ENCODE measurements at regions not wholly inside any gene's neighbourhood (a gene's known extent, or its start where the extent isn't known, plus 50 kb on each side); places are given as distances from the start of the nearest gene placed in this dataset.

GRCh38 chr9:23464275-23464674 lies 361.8 kb downstream of the ELAVL2 start:
- H3K9ac ChIP-seq (ENCODE audit: low read depth, low read length), result no peak overlapping the region
- DNase-seq (no peak), ATAC-seq (ENCODE audit: low read depth) (no peak)
- no peak overlapping the region for H2BK120ac ChIP-seq (ENCODE audit: low read depth, low read length)
- intact Hi-C loops (cut with micrococcal nuclease) (no loop called here), in situ Hi-C loops (cut with MboI; ENCODE audit: low sequenced_read_pairs) (no loop called here), dilution Hi-C loops (cut with HindIII; ENCODE audit: low sequenced_read_pairs, unreplicated experiment) (no loop called here)
- no peak overlapping the region for H2AK5ac ChIP-seq (ENCODE audit: low read depth, low read length)
- H3K23ac ChIP-seq (ENCODE audit: low read depth, low read length), result no peak overlapping the region
- no peak overlapping the region for H2AK9ac ChIP-seq (replicated peaks; ENCODE audit: low read depth, low read length, poor library complexity)
- no peak overlapping the region for H3K4me3 ChIP-seq (ENCODE audit: insufficient read depth, low read depth, low read length)
- no peak overlapping the region for H2BK20ac ChIP-seq (ENCODE audit: low read depth, low read length)
- no peak overlapping the region for H3K14ac ChIP-seq (replicated peaks; ENCODE audit: low read depth, low read length)
- H4K5ac ChIP-seq (ENCODE audit: low read depth, low read length), result no peak overlapping the region
- no peak overlapping the region for H3K4ac ChIP-seq (ENCODE audit: low read depth, low read length)
- no peak overlapping the region for H3K27ac ChIP-seq (ENCODE audit: insufficient read depth, low read length)
- H2AFZ ChIP-seq (replicated peaks; ENCODE audit: low read length, poor library complexity), result no peak overlapping the region
- no CpG with 5 or more reads among the region's 4 CpGs for WGBS, 2 experiments (ENCODE audit: extremely low coverage in 2 of 2, insufficient read length in 1 of 2)
- H4K91ac ChIP-seq (ENCODE audit: insufficient read depth, low read depth, low read length), result no peak overlapping the region
- H3K18ac ChIP-seq (ENCODE audit: low read depth, low read length), result no peak overlapping the region
- no peaks in the 10 kb centered on the region for H3K9me1 ChIP-seq (ENCODE audit: insufficient read depth, low read length)
- no peaks in the 10 kb centered on the region for H4K20me1 ChIP-seq (ENCODE audit: insufficient read depth, low read length)
- H3K4me1 ChIP-seq (ENCODE audit: control insufficient read depth, insufficient read depth, low read length), result no peaks in the 10 kb centered on the region
- ChIA-PET POLR2A (ENCODE audit: unreplicated experiment) (no interaction called here), CTCF (no interaction called here)
- H3K56ac ChIP-seq (ENCODE audit: extremely low read depth, insufficient read depth, low read length), result no peak overlapping the region
- TF ChIP-seq USF2 (IDR thresholded peaks at IDR 0.05; ENCODE audit: low read depth, low read length) (no peak), CTCF (conservative IDR thresholded peaks at IDR 0.05; ENCODE audit: low read depth, low read length) (no peak), RAD21 (IDR thresholded peaks at IDR 0.05; ENCODE audit: low read length) (no peak), CEBPB (IDR thresholded peaks at IDR 0.05; ENCODE audit: low read depth, low read length) (no peak), MAFK (IDR thresholded peaks at IDR 0.05; ENCODE audit: low read depth, low read length) (no peak), MXI1 (IDR thresholded peaks at IDR 0.05; ENCODE audit: borderline replicate concordance, low read depth, low read length) (no peak), BHLHE40 (IDR thresholded peaks at IDR 0.05; ENCODE audit: low read depth, low read length) (no peak), RFX5 (IDR thresholded peaks at IDR 0.05; ENCODE audit: low read depth, low read length) (no peak)
- H2BK5ac ChIP-seq (ENCODE audit: low read depth, low read length, poor library complexity, severe bottlenecking), result no peak overlapping the region
- BruUV-seq (replicated peaks), result no TSS peak
- no peaks in the 10 kb centered on the region for H3K36me3 ChIP-seq (ENCODE audit: control insufficient read depth, insufficient read depth, low read length)
- no peak overlapping the region for H2BK15ac ChIP-seq (ENCODE audit: low read depth, low read length)
- H4K8ac ChIP-seq (ENCODE audit: low read depth in 2 of 2, low read length in 2 of 2), result no peak overlapping the region
- H3K27me3 ChIP-seq (ENCODE audit: control insufficient read depth, insufficient read depth, low read length), result no peaks in the 10 kb centered on the region
- H3K9me3 ChIP-seq (ENCODE audit: control insufficient read depth, insufficient read depth, low read length), result peaks cover 2% of the 10 kb centered on the region; the same call in 1 of the 2 replicates
- H3K79me1 ChIP-seq (ENCODE audit: low read depth in 1 of 2, low read length in 2 of 2), result no peaks in the 10 kb centered on the region
- H3K4me2 ChIP-seq (ENCODE audit: low read depth, low read length), result no peak overlapping the region

Data from IMR-90 (cell line).